H1 (cell line): ENCODE measurements at regions not wholly inside any gene's neighbourhood (a gene's known extent, or its start where the extent isn't known, plus 50 kb on each side); places are given as distances from the start of the nearest gene placed in this dataset.
A peak's percentile ranks its signal among the peaks of the same experiment; 100 is the strongest.

Experiments
- CHD7 ChIP-seq: fragments of 300-600 bp; sonication (generic); IDR thresholded peaks from 2 replicates; pipeline ENCODE4 v1.7.1; 2012; ENCODE audit warnings: low read length, moderate library complexity, mild to moderate bottlenecking, inconsistent platforms; ENCODE audit not compliant: insufficient replicate concordance
- CTCF ChIP-seq, 3 experiments: IDR thresholded peaks; 1 replicate in 2 of 3; 2 replicates in 1 of 3; pipeline versions ENCODE4 v1.5.1 to v1.6.1; 2011; ENCODE audit warnings: low read length in 3 of 3, mild to moderate bottlenecking in 3 of 3, inconsistent platforms in 2 of 3, low read depth in 1 of 3, moderate library complexity in 1 of 3; ENCODE audit not compliant: insufficient read depth in 1 of 3; ENCODE audit errors: control extremely low read depth in 1 of 3
- RAD21 ChIP-seq, 2 experiments: IDR thresholded peaks in 1 of 2; conservative IDR thresholded peaks in 1 of 2; 2 replicates each; pipeline ENCODE4 v1.6.1; 2011; ENCODE audit warnings: low read depth in 2 of 2, low read length in 2 of 2, improper control_type of control experiment in 1 of 2, inconsistent platforms in 1 of 2, mild to moderate bottlenecking in 1 of 2, moderate library complexity in 1 of 2

- no peak for TF ChIP-seq CHD7
- 0 out of 4 replicates have a peak, but pooled peaks of 1 of the 2 experiments have one; percentile 2 for TF ChIP-seq RAD21 (IDR thresholded peaks at IDR 0.05 in 1 of 2, conservative IDR thresholded peaks at IDR 0.05 in 1 of 2; ENCODE audit: low read depth in 2 of 2, low read length in 2 of 2)
- TF ChIP-seq CTCF (IDR thresholded peaks at IDR 0.05; ENCODE audit: control extremely low read depth in 1 of 3, insufficient read depth in 1 of 3, low read depth in 1 of 3, low read length in 3 of 3): peak in 1 of 3 experiments; percentile 17; a peak in 1 of 4 replicates
Measured at GRCh38 chrX:131405497-131405896, 116.4 kb upstream of the IGSF1 start (continued).
